K562 (cell line): ENCODE measurements at regions not wholly inside any gene's neighbourhood (a gene's known extent, or its start where the extent isn't known, plus 50 kb on each side); places are given as distances from the start of the nearest gene placed in this dataset.

Experiments used
- ATAC-seq: fragments of 200-7000 bp; cut with Tn5 transposase; 3 replicates; pipeline ENCODE4 v1.9.1; 2020; ENCODE audit warnings: moderate library complexity
- BruUV-seq: library from RNA; stranded (reverse); fragments of 400-500 nt; replicated peaks from 2 replicates; lab custom pipeline; 2021; lab: Mats Ljungman, UMichigan
- CTCF ChIA-PET: fragments of 300-600 bp; formaldehyde crosslinking; extraction: SDS; loops from one replicate; lab custom pipeline; 2021; ENCODE audit warnings: low intra/inter-chr PET ratio; lab: Yijun Ruan, JAX
- POLR2A ChIA-PET: fragments of 300-600, 350-650 bp; sonication (Branson Sonifier 250); formaldehyde crosslinking; extraction: SDS; loops from one replicate; lab custom pipeline; 2021; ENCODE audit warnings: antibody characterized with exemption, inconsistent platforms; lab: Yijun Ruan, JAX
- DNase-seq, 4 experiments: peaks; one replicate each; pipeline versions ENCODE4 v3.0.0 to v3.0.0-alpha.2; 2011 to 2018; ENCODE audit warnings: low spot score in 3 of 4, mixed read lengths in 3 of 4; ENCODE audit errors: extremely low read depth in 1 of 4
- FAIRE-seq: peaks from 2 replicates; lab custom pipeline; 2011; peaks lifted over from hg19 to GRCh38; lab: Jason Lieb, UNC
- H2AFZ ChIP-seq: 2 replicates; pipeline ENCODE4 v1.6.0; 2011; ENCODE audit warnings: low read depth, low read length, control low read depth, inconsistent platforms
- H3K27ac ChIP-seq: fragments of 200-600 bp; 3 replicates; pipeline ENCODE4 v1.8.0; 2011; ENCODE audit warnings: low read depth, mild to moderate bottlenecking, control low read depth, inconsistent platforms, low read length, moderate library complexity, mixed read lengths; ENCODE audit errors: extremely low read depth
- H3K27me3 ChIP-seq, 2 experiments: fragments of 300-600 bp in 1 of 2; 2 replicates in 1 of 2; 3 replicates in 1 of 2; pipeline versions ENCODE4 v1.6.0 to v1.8.0; 2011; ENCODE audit warnings: inconsistent platforms in 2 of 2, low read length in 2 of 2, mild to moderate bottlenecking in 1 of 2, mixed read lengths in 1 of 2, moderate library complexity in 1 of 2; ENCODE audit not compliant: control insufficient read depth in 2 of 2, insufficient read depth in 2 of 2
- H3K36me3 ChIP-seq: fragments of 300-600 bp; 3 replicates; pipeline ENCODE4 v1.8.0; 2011; ENCODE audit warnings: mild to moderate bottlenecking, low read length, inconsistent platforms; ENCODE audit not compliant: control insufficient read depth, insufficient read depth
- H3K4me1 ChIP-seq, 2 experiments: fragments of 200-600 bp in 1 of 2; replicated peaks in 1 of 2; 2 replicates in 1 of 2; 3 replicates in 1 of 2; pipeline versions ENCODE4 v1.5.1 to v1.8.0; 2011; ENCODE audit warnings: inconsistent platforms in 2 of 2, low read length in 2 of 2, mild to moderate bottlenecking in 1 of 2, mixed read lengths in 1 of 2, moderate library complexity in 1 of 2; ENCODE audit not compliant: control insufficient read depth in 2 of 2, insufficient read depth in 2 of 2
- H3K4me2 ChIP-seq: 2 replicates; pipeline ENCODE4 v1.6.1; 2011; ENCODE audit warnings: low read length, control low read depth, inconsistent platforms, mixed read lengths; ENCODE audit not compliant: insufficient read depth
- H3K4me3 ChIP-seq: fragments of 200-600 bp; sonication (generic), shearing (Covaris generic); 2 replicates; pipeline ENCODE4 v1.5.1; 2016; ENCODE audit warnings: control low read depth, inconsistent platforms
- H3K79me2 ChIP-seq: fragments of 200-600 bp; 3 replicates; pipeline ENCODE4 v1.8.0; 2011; ENCODE audit warnings: low read length, inconsistent platforms; ENCODE audit not compliant: control insufficient read depth, insufficient read depth
- H3K9ac ChIP-seq, 2 experiments: 2 replicates each; pipeline versions ENCODE4 v1.6.0 to v1.6.1; 2011; ENCODE audit warnings: low read depth in 2 of 2, low read length in 2 of 2, control low read depth in 1 of 2, inconsistent platforms in 1 of 2, mild to moderate bottlenecking in 1 of 2, mixed read lengths in 1 of 2; ENCODE audit not compliant: insufficient read depth in 1 of 2
- H3K9me1 ChIP-seq: one replicate; pipeline ENCODE4 v1.6.0; 2011; ENCODE audit warnings: inconsistent platforms, mild to moderate bottlenecking, low read length, moderate library complexity; ENCODE audit not compliant: control insufficient read depth, insufficient read depth
- H3K9me3 ChIP-seq: replicated peaks from 2 replicates; pipeline ENCODE4 v1.5.1; 2011; ENCODE audit warnings: low read depth, low read length, inconsistent platforms; ENCODE audit not compliant: control insufficient read depth, insufficient read depth
- H4K20me1 ChIP-seq: replicated peaks from 2 replicates; pipeline ENCODE4 v1.6.1; 2011; ENCODE audit warnings: low read length, inconsistent platforms, mixed read lengths; ENCODE audit not compliant: control insufficient read depth, insufficient read depth
- BMI1 ChIP-seq: fragments of 150-350 bp; IDR thresholded peaks from 2 replicates; pipeline ENCODE4 v1.6.1; 2014; ENCODE audit warnings: low read length
- DMBX1 ChIP-seq: fragments of 250-450 bp; sonication (Bioruptor Pico); IDR thresholded peaks from 2 replicates; pipeline ENCODE4 v1.8.0; 2022; ENCODE audit warnings: inconsistent platforms, mild to moderate bottlenecking, moderate library complexity, borderline replicate concordance
- FIP1L1 ChIP-seq: fragments of 200-400 bp; formaldehyde crosslinking; IDR thresholded peaks from 2 replicates; pipeline ENCODE4 v1.6.1; 2018; ENCODE audit warnings: mild to moderate bottlenecking, low read depth, low read length; ENCODE audit not compliant: poor library complexity, severe bottlenecking
- GTF2F1 ChIP-seq: IDR thresholded peaks from 2 replicates; pipeline ENCODE4 v1.6.1; 2011; ENCODE audit warnings: low read depth, low read length, improper control_type of control experiment
- HES1 ChIP-seq: fragments of 450-650 bp; IDR thresholded peaks from 2 replicates; pipeline ENCODE4 v1.6.1; 2016; ENCODE audit warnings: low read depth, mild to moderate bottlenecking, moderate library complexity
- HMG20A ChIP-seq: fragments of 450-650 bp; formaldehyde crosslinking; conservative IDR thresholded peaks from 2 replicates; pipeline ENCODE4 v1.4.0; 2020; ENCODE audit warnings: mild to moderate bottlenecking, mixed read lengths
- IFI16 ChIP-seq: fragments of 250-450 bp; sonication (Bioruptor Pico); IDR thresholded peaks from 2 replicates; pipeline ENCODE4 v2.1.2; 2022; ENCODE audit warnings: mild to moderate bottlenecking, inconsistent platforms
- MED1 ChIP-seq: sonication (generic); formaldehyde crosslinking; IDR thresholded peaks from 2 replicates; pipeline ENCODE4 v1.8.1; 2023; ENCODE audit warnings: missing genetic modification reagents, borderline replicate concordance
- NCOA1 ChIP-seq: fragments of 450-650 bp; IDR thresholded peaks from 2 replicates; pipeline ENCODE4 v1.6.1; 2016; ENCODE audit warnings: low read depth
- PBX2 ChIP-seq, 2 experiments: IDR thresholded peaks in 1 of 2; conservative IDR thresholded peaks in 1 of 2; 2 replicates each; pipeline ENCODE4 v1.6.1; 2016; ENCODE audit warnings: low read depth in 2 of 2, mild to moderate bottlenecking in 1 of 2, missing compliant biosample characterization in 1 of 2, missing genetic modification characterization in 1 of 2, moderate library complexity in 1 of 2
- POLR3A ChIP-seq: IDR thresholded peaks from 2 replicates; pipeline ENCODE4 v1.6.1; 2011; ENCODE audit warnings: borderline replicate concordance, mild to moderate bottlenecking, moderate library complexity; ENCODE audit not compliant: insufficient read length, insufficient read depth; ENCODE audit errors: extremely low read depth
- SIX5 ChIP-seq, 2 experiments: IDR thresholded peaks; 2 replicates each; pipeline ENCODE4 v1.6.1; 2011; ENCODE audit warnings: low read length in 2 of 2, borderline replicate concordance in 1 of 2, low read depth in 1 of 2, mild to moderate bottlenecking in 1 of 2, moderate library complexity in 1 of 2; ENCODE audit not compliant: insufficient read depth in 1 of 2
- SMARCA5 ChIP-seq: fragments of 450-650 bp; IDR thresholded peaks from 2 replicates; pipeline ENCODE4 v1.6.1; 2016
- TAF15 ChIP-seq: fragments of 200-400 bp; formaldehyde crosslinking; IDR thresholded peaks from 2 replicates; pipeline ENCODE4 v1.6.1; 2017; ENCODE audit warnings: mild to moderate bottlenecking, low read depth, low read length, moderate library complexity
- USF1 ChIP-seq: sonication (generic); formaldehyde crosslinking; IDR thresholded peaks from 2 replicates; pipeline ENCODE4 v1.9.0; 2022; ENCODE audit warnings: mild to moderate bottlenecking, missing genetic modification reagents
- ZNF184 ChIP-seq: sonication (generic); formaldehyde crosslinking; IDR thresholded peaks from 2 replicates; pipeline ENCODE4 v1.5.0; 2020; ENCODE audit warnings: missing genetic modification reagents
- ZNF3 ChIP-seq: fragments of 250-450 bp; sonication (Bioruptor Pico); IDR thresholded peaks from 2 replicates; pipeline ENCODE4 v1.5.0; 2021; ENCODE audit warnings: mild to moderate bottlenecking, moderate library complexity
- ZNF584 ChIP-seq: fragments of 200-800 bp; sonication (Bioruptor generic); IDR thresholded peaks from 2 replicates; pipeline ENCODE4 v1.6.1; 2016; ENCODE audit warnings: low read depth, mild to moderate bottlenecking, missing genetic modification characterization, missing compliant biosample characterization
- ZNF785 ChIP-seq: fragments of 250-450 bp; sonication (Bioruptor Pico); IDR thresholded peaks from 2 replicates; pipeline ENCODE4 v1.4.0; 2020; ENCODE audit warnings: mild to moderate bottlenecking
- ZZZ3 ChIP-seq: fragments of 450-650 bp; IDR thresholded peaks from 2 replicates; pipeline ENCODE4 v1.6.1; 2016; ENCODE audit warnings: antibody characterized with exemption, mild to moderate bottlenecking, moderate library complexity
- WGBS: fragments of 100-300 bp; shearing (Covaris generic); methylation state at CpG from one replicate; pipeline ENCODE4 v1.1.6; 2016; ENCODE audit warnings: low coverage, mixed read lengths; ENCODE audit not compliant: insufficient coverage; ENCODE audit errors: missing lambda C conversion rate; 5-methylcytosine and 5-hydroxymethylcytosine counted together
- in situ Hi-C: fragments of 300-500 bp; cut with MboI; formaldehyde crosslinking; loops from 4 replicates; pipeline ENCODE4 v1.15.0; 2018; ENCODE audit warnings: inconsistent platforms, mixed read lengths
- intact Hi-C: fragments of 100-400 bp; cut with micrococcal nuclease; formaldehyde crosslinking; loops from 2 replicates; pipeline ENCODE4 v1.14.2; 2022

- TF ChIP-seq MED1 (CRISPR knock-in tag) (no peak), DMBX1 (CRISPR knock-in tag) (no peak), ZNF184 (CRISPR knock-in tag) (no peak), PBX2 (CRISPR knock-in tag; IDR thresholded peaks at IDR 0.05; ENCODE audit: low read depth) (no peak), PBX2 (tag; conservative IDR thresholded peaks at IDR 0.05; ENCODE audit: low read depth) (no peak)
These were observed 1568.3 kb upstream of the PRR20A start (continued) for GRCh38 chr13:55572408-55572807.

- ATAC-seq: no peak
- in situ Hi-C loops (no loop called here), intact Hi-C loops (no loop called here)
- ChIA-PET POLR2A (no interaction called here), CTCF (no interaction called here)
- DNase-seq: no peak
- H4K20me1 ChIP-seq: no peaks in the 10 kb centered on the region
- H2AFZ ChIP-seq: no peak overlapping the region
- H3K27ac ChIP-seq: no peak overlapping the region
- no peaks in the 10 kb centered on the region for H3K79me2 ChIP-seq
- no peaks in the 10 kb centered on the region for H3K4me1 ChIP-seq
- no peak for FAIRE-seq
- no peaks in the 10 kb centered on the region for H3K27me3 ChIP-seq
- H3K9me1 ChIP-seq: no peaks in the 10 kb centered on the region
- H3K9ac ChIP-seq: no peak overlapping the region
- 0% methylated on average over 2 of the region's 2 CpGs for WGBS
- no TSS peak for BruUV-seq
- no peak overlapping the region for H3K4me3 ChIP-seq
- no peak overlapping the region for H3K4me2 ChIP-seq
- H3K9me3 ChIP-seq: no peaks in the 10 kb centered on the region
- H3K36me3 ChIP-seq: no peaks in the 10 kb centered on the region
- TF ChIP-seq ZNF584 (no peak), ZNF785 (CRISPR knock-in tag) (no peak), BMI1 (no peak), HMG20A (CRISPR knock-in tag) (no peak), GTF2F1 (no peak), HES1 (no peak), USF1 (CRISPR knock-in tag) (no peak), SMARCA5 (no peak), IFI16 (no peak), TAF15 (no peak), ZZZ3 (no peak), FIP1L1 (no peak), NCOA1 (no peak), SIX5 (IDR thresholded peaks at IDR 0.05; ENCODE audit: borderline replicate concordance in 1 of 2, insufficient read depth in 1 of 2, low read depth in 1 of 2, low read length in 2 of 2) (no peak), POLR3A (no peak), ZNF3 (CRISPR knock-in tag) (no peak)
These were observed 1567.9 kb upstream of the PRR20A start for GRCh38 chr13:55572862-55573261.
